ENCODE measurements at regions not wholly inside any gene's neighbourhood (a gene's known extent, or its start where the extent isn't known, plus 50 kb on each side); places are given as distances from the start of the nearest gene placed in this dataset.

DNA sequence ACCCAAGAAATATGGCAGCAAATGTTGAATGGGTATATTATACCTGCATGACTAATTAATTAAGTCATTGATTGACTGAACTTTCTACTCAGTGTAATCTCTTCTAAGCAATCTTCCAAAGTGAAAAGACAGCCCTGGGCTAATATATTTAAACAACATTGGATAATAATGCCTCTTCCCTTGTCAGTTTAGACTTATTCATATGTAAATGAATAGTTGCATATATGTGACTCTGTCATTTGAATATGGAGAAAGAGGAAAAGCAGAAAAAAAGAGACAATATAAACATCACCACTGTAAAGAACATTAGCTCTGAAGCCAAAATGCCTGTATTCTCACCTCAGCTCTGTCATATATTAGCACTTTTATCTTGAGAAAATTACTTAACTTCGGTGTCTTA is 168.0 kb downstream of the SLITRK1 start:
- TF ChIP-seq JUN (IDR thresholded peaks at IDR 0.05) (no peak), ZFP36 (IDR thresholded peaks at IDR 0.05; ENCODE audit: borderline replicate concordance, partially characterized antibody) (no peak), EP300 (IDR thresholded peaks at IDR 0.05) (no peak), RAD21 (conservative IDR thresholded peaks at IDR 0.05 in 1 of 2, IDR thresholded peaks at IDR 0.05 in 1 of 2) (no peak)
- TF ChIP-seq, protein P1, sequence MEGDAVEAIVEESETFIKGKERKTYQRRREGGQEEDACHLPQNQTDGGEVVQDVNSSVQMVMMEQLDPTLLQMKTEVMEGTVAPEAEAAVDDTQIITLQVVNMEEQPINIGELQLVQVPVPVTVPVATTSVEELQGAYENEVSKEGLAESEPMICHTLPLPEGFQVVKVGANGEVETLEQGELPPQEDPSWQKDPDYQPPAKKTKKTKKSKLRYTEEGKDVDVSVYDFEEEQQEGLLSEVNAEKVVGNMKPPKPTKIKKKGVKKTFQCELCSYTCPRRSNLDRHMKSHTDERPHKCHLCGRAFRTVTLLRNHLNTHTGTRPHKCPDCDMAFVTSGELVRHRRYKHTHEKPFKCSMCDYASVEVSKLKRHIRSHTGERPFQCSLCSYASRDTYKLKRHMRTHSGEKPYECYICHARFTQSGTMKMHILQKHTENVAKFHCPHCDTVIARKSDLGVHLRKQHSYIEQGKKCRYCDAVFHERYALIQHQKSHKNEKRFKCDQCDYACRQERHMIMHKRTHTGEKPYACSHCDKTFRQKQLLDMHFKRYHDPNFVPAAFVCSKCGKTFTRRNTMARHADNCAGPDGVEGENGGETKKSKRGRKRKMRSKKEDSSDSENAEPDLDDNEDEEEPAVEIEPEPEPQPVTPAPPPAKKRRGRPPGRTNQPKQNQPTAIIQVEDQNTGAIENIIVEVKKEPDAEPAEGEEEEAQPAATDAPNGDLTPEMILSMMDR (IDR thresholded peaks at IDR 0.05), result no peak
- TF ChIP-seq, protein P2, sequence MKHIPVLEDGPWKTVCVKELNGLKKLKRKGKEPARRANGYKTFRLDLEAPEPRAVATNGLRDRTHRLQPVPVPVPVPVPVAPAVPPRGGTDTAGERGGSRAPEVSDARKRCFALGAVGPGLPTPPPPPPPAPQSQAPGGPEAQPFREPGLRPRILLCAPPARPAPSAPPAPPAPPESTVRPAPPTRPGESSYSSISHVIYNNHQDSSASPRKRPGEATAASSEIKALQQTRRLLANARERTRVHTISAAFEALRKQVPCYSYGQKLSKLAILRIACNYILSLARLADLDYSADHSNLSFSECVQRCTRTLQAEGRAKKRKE (CRISPR knock-in tag; IDR thresholded peaks at IDR 0.05; ENCODE audit: low read depth), result no peak

Measured in A549 (cell line).